MG63 (cell line): ENCODE measurements at regions not wholly inside any gene's neighbourhood (a gene's known extent, or its start where the extent isn't known, plus 50 kb on each side); places are given as distances from the start of the nearest gene placed in this dataset.

Source experiments
- DNase-seq: peaks from one replicate; pipeline ENCODE4 v3.0.0-alpha.2; 2020
- H3K27me3 ChIP-seq: fragments of 250-450 bp; sonication (Bioruptor Pico); 2 replicates; pipeline ENCODE4 v1.5.1; 2020; ENCODE audit warnings: mild to moderate bottlenecking, moderate library complexity
- H3K36me3 ChIP-seq: fragments of 250-450 bp; sonication (Bioruptor Pico); 2 replicates; pipeline ENCODE4 v1.5.1; 2020; ENCODE audit warnings: mild to moderate bottlenecking, moderate library complexity
- H3K4me3 ChIP-seq: fragments of 250-450 bp; sonication (Bioruptor Pico); 2 replicates; pipeline ENCODE4 v1.5.1; 2020; ENCODE audit warnings: mild to moderate bottlenecking, moderate library complexity
- H3K9me3 ChIP-seq: fragments of 250-450 bp; sonication (Bioruptor Pico); 2 replicates; pipeline ENCODE4 v1.5.1; 2020; ENCODE audit warnings: mild to moderate bottlenecking, moderate library complexity

DNA sequence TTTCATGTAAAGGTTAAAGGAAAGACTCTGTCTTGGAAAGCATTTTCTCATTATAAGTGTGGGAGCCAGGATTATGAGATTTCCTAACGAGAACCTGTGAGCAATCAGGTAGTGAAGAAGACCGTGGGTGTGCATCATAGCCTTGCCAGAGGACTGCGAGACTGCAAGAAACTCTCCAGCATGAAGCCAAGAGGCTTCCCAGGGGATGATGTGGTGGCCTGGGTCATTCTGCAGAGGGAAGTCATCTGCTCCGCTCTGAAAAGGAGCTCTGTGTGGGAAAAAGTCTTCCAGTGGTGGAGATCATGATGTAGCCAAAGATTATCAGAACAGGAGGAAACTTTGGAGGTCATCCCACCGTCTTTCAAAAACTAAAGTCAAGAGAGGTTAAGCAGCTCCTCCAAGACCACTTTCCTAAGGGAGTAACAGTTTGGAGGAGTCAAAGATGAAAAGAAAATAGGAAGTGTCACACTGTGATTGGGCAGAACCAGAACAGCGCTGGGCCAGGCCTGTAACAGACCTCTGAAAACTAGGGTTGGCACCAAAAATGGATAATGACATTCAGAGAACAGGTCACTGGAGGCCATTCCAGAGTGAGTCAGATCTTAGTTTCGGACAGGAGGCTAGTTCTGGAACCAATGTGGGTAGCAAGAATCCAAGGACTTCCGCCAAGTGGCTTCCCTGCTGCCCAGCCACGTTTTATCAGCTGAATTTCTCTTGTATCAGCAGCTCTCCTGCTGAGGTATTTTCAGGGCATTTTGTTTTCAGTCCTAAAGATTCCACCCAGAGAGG, 113.0 kb downstream of the LRATD1 start:
- Histone ChIP-seq H3K9me3 (no peaks in the 10 kb centered on the region), H3K4me3 (no peak overlapping the region), H3K27me3 (no peaks in the 10 kb centered on the region), H3K36me3 (no peaks in the 10 kb centered on the region)
- peak; percentile 42 for DNase-seq

DNA sequence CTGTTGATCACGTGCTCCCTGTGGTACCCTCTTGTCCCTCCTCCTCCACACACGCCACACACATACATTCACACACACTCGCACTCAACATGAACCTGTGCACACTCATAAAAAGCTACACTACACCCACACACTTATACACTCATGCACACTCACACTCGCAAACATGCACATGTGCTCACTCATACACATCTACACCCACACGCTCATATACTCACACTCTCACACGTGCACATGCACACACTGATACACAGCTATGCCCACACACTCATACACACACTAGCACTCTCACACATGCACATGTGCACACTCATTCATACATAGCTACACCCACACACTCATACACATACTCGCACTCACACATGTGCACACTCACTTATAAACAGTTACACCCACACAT, 113.6 kb downstream of the LRATD1 start:
- Histone ChIP-seq H3K36me3 (no peaks in the 10 kb centered on the region), H3K27me3 (no peaks in the 10 kb centered on the region), H3K9me3 (no peaks in the 10 kb centered on the region), H3K4me3 (no peak overlapping the region)
- no peak for DNase-seq

DNA sequence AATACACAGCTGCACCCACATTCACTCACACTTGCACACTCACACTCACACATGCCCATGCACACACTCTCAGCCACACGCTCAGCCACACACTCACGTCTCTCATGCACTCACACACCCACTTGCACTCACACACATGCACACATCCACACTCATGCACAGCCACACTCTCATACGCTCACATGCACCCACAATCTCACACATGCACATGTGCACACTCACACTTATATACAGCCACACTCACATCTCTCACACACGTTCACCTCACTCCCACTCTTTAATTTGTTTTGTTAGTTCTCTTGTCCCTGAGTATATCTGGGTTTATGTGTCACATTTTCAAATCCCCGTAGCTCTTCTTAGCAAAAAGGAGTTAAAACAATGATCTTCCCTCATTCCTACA, 114.9 kb downstream of the LRATD1 start:
- Histone ChIP-seq H3K36me3 (no peaks in the 10 kb centered on the region), H3K27me3 (no peaks in the 10 kb centered on the region), H3K9me3 (no peaks in the 10 kb centered on the region), H3K4me3 (no peak overlapping the region)
- no peak for DNase-seq

DNA sequence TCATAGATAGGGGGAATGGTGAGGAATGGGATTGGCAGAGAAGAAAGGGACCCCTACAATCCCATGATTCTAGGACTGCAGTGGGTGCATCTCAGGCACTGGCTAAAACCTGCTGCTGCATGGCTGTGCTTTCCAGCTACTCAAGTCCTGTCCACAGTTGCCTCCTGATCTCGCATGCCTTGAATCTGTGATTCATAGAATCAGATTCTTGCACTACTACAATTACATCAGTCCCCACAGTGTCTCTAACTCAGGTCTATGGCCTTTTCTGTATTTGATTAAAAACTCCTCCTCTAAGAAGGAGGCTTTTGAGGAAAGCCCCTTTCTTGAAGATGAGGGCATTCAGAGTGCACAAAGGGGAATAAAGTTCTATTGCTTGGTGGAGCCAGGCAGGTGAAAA, 117.4 kb downstream of the LRATD1 start:
- Histone ChIP-seq H3K9me3 (no peaks in the 10 kb centered on the region), H3K36me3 (no peaks in the 10 kb centered on the region), H3K27me3 (no peaks in the 10 kb centered on the region), H3K4me3 (no peak overlapping the region)
- DNase-seq, result no peak

DNA sequence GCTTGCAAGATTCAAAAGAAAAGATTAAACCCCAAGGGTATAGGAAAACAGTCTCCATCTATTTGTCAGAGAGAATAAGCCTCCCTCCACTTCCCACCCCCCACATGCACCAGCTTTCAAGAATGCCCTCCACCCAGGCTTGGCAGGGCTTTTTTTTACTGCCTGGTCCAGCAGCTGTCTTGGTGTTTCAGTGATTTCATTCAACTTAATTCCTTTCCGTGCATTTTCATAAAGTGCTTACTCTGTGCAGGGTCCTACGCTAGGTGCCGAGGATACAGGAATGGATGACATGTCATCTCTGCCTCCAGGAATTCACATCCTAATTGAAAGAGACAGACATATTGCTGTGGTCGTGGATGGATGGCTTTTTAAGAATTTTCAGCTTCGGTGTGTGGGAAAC, 117.9 kb downstream of the LRATD1 start:
- H3K9me3 ChIP-seq, result no peaks in the 10 kb centered on the region
- no peak for DNase-seq
- no peaks in the 10 kb centered on the region for H3K27me3 ChIP-seq
- no peaks in the 10 kb centered on the region for H3K36me3 ChIP-seq
- H3K4me3 ChIP-seq, result no peak overlapping the region

DNA sequence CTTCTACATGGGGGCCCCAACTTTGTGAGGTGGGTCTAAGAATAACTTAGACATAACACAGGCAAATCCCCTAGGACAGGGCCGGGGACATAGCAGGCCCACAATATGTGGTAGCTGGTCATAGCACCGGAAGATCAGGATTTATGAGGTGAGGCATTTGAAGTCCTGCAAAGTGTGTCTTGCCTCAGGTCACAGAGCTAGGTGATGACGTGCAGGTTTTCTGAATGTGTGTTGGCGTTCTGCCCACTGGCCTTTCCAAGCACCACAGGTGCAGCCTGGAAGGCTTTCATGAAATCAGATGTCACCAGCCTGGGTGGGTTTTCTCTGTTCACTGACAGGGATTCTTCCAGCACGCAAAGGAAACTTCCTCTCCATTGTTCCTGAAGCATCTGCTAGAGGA, 119.1 kb downstream of the LRATD1 start:
- Histone ChIP-seq H3K27me3 (no peaks in the 10 kb centered on the region), H3K4me3 (no peak overlapping the region), H3K36me3 (no peaks in the 10 kb centered on the region), H3K9me3 (no peaks in the 10 kb centered on the region)
- no peak for DNase-seq

DNA sequence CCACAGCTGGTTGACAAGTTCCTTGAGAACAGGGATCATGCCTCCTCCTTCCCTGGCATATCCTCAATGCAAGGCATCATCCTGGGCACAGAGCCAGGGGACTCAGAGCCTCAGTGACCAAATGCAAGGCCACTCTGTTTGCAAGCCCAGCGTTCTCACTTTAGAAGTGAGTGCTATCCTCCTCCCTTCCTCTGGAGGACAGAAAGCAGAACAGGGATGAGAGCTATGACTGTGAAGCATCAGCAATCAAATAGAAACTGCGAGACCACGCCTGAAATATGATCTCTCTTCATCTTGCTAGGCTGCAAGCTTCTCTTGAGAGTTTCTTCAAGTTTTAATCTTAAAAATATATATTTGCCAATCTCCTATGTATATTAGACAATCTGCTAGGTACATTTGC, 119.8 kb downstream of the LRATD1 start:
- no peaks in the 10 kb centered on the region for H3K36me3 ChIP-seq
- peak; percentile 11 for DNase-seq
- H3K9me3 ChIP-seq, result no peaks in the 10 kb centered on the region
- no peaks in the 10 kb centered on the region for H3K27me3 ChIP-seq
- no peak overlapping the region for H3K4me3 ChIP-seq

DNA sequence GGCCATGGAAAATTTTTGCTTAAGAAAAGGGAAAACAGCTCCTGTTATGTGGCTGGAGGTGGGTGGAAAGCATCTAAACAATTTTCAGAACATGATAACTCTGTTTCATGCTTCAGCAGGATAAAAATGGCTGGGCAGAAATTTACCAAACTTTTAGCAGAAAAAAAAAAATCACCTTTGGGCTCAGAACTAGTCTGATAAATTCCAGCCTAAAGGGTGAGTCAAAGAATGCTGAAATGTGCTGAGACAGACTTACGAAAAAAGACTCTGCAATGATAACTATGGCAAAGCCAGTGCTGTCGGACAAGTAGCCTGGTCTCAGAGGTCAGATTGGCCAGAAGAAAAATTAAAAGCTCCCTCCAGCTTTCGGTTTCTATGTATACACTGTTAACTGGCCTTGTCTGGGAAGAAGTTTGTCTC, 123.6 kb downstream of the LRATD1 start:
- H3K9me3 ChIP-seq, result no peaks in the 10 kb centered on the region
- H3K4me3 ChIP-seq, result no peak overlapping the region
- no peak for DNase-seq

DNA sequence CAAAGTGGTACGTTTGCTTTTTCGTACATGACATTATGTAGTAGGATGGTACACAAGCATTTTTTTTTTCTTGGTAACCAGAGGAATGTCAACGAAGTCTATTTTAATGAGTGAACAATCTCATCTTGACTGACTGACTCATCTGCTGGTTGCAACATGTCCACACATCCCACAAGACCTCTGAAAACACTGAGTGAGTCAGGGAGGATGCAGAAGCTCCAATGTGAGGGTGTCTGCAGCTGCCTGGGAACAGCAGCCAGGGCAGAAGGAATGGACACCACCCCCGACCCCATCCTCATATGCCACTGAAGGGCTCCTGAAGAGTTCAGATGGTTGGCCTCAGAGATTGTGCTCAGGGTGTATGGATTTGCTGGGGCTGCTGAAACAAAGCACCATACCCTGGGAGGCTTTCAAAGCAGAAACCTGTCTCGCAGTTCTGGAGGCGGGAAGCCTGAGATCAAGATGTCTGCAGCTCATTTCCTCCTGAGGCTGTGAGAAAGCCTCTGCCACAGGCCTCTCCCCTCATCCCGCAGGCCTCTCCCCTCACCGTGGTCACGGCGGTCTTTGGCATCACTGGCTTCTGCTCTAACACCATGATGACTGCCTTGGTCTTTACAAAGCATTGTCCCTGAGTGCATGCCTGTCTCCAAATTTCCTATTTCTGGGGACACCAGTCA, 124.6 kb downstream of the LRATD1 start:
- no peaks in the 10 kb centered on the region for H3K27me3 ChIP-seq
- H3K4me3 ChIP-seq, result no peak overlapping the region
- peak; percentile 74 for DNase-seq

More for the DNA sequence above, 123.6 kb downstream of the LRATD1 start:
- no peaks in the 10 kb centered on the region for H3K36me3 ChIP-seq
- no peaks in the 10 kb centered on the region for H3K27me3 ChIP-seq

DNA sequence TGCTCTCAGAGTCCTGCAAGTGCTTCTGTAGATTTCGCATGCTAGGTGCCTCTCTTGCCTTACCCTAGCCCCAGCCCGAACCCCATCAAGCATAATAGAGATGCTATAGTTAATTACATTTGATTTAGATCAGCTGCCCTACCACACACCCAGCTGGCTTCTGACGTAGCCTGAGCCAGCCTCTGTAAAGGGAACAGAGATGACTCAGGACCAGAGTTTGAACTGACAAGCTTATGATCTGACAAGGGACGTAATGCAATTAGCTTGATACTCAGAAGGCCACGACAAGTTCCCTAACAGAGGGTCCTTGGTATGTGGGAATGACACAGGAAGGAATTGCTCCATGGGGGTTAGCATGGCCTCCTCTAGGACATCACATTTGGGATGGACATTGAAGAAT, 126.6 kb downstream of the LRATD1 start:
- H3K9me3 ChIP-seq, result no peaks in the 10 kb centered on the region
- no peak overlapping the region for H3K4me3 ChIP-seq
- no peak for DNase-seq
- H3K27me3 ChIP-seq, result no peaks in the 10 kb centered on the region
- no peaks in the 10 kb centered on the region for H3K36me3 ChIP-seq

More for the DNA sequence above, 124.6 kb downstream of the LRATD1 start:
- H3K36me3 ChIP-seq, result no peaks in the 10 kb centered on the region
- no peaks in the 10 kb centered on the region for H3K9me3 ChIP-seq

DNA sequence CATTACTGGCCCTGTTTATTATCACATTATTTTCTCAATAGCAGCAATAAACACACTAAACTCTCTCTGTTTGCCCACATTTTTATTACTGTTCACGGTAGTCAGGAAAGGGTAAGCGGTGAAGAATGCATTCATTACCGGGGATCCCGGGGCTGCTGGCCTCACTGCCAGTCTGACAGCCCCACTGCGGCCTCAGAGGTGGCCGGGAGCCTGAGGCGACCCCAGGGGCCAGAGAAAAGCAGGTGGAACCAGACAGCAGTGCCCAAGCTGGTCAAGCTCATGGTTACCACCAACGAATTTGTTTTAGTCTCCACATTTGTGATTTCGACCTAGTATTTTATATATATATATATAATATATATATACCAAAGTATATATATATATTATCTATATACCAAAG, 127.7 kb downstream of the LRATD1 start:
- DNase-seq, result no peak
- Histone ChIP-seq H3K27me3 (no peaks in the 10 kb centered on the region), H3K9me3 (no peaks in the 10 kb centered on the region), H3K36me3 (no peaks in the 10 kb centered on the region), H3K4me3 (no peak overlapping the region)

DNA sequence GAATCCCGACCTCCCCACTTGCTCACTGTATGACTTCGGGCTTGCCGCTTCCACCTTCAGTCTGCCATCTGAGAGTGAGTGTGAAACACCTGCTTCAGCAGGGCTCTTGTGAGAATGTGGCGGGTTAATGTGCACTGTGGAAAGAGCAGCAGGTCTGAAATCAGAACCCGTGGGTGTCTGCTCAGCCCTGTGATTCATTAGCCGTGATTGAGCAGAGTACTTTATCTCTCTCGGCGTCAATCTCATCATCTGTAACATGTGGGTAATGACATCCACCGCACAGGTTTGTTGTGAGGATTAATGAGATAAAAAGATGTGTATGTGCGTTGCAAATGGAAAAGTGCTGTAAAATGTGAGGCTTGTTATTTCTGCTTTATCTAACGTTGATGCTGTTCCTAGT, 128.6 kb downstream of the LRATD1 start:
- Histone ChIP-seq H3K27me3 (no peaks in the 10 kb centered on the region), H3K36me3 (no peaks in the 10 kb centered on the region), H3K9me3 (no peaks in the 10 kb centered on the region), H3K4me3 (no peak overlapping the region)
- DNase-seq, result no peak

DNA sequence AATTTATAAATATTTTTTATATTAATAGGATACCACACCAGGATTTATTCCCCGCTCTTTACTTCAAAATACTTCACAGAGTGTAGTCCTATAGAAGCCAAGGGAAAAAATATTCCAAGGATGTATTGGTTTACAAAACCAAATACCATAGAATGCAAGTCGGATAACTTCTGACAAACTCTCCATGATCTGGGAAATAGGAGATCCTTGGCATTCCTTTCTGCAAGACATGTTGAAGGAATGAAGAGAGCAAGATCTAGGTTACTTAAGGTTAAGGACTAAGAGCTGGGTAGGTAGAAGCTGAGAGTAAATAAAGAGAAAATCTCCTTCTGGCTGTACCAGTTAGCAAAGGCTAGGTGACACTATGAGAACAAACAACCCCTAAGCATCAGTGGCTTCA, 141.2 kb downstream of the LRATD1 start:
- Histone ChIP-seq H3K36me3 (no peaks in the 10 kb centered on the region), H3K4me3 (no peak overlapping the region), H3K27me3 (no peaks in the 10 kb centered on the region), H3K9me3 (no peaks in the 10 kb centered on the region)
- no peak for DNase-seq

DNA sequence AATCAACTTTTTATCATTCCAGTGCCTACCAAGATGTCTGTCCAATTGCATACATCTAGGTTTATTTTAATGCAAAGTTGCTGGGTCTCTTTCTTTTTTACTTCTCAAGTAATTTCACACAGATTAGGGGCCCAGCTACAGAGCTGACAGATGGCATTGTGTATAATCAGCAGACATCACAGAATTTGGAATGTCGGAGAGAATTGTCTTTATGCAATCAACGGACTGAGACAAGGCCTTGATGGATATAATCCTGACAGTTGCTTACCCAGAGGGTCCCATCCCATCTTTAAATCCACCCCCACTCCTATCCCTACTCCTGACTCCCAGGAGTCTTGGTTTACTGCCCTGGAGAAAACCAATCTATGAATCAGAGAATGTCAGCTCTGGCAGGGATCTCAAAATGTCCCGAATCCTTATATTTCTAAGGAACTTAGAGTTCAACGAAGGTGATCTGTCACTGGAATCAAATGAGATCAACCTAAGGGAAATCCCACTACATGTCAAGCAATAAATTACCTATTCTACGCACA, 142.0 kb downstream of the LRATD1 start:
- H3K36me3 ChIP-seq, result no peaks in the 10 kb centered on the region
- DNase-seq, result no peak
- no peaks in the 10 kb centered on the region for H3K27me3 ChIP-seq
- H3K4me3 ChIP-seq, result no peak overlapping the region
- H3K9me3 ChIP-seq, result no peaks in the 10 kb centered on the region

DNA sequence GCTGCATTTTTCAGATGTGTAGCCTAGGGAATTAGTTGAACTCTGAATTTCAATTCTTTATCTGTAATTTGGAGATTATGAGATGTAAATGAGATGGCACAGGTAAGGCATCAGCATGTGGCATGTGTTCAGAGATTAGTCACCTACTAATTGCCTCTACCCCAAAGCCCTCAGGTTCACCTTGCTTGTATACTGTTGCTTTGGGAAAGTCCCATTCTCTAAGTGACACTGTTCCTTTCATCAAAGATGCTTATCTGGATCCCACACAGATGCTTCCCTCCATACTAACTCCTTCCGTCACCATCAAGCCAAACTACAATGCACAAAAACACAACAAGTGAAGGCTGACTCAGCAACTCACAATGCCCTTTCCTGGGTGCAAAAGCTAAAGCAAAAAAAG, 143.7 kb downstream of the LRATD1 start:
- Histone ChIP-seq H3K9me3 (no peaks in the 10 kb centered on the region), H3K27me3 (no peaks in the 10 kb centered on the region), H3K36me3 (no peaks in the 10 kb centered on the region), H3K4me3 (no peak overlapping the region)
- DNase-seq, result no peak

DNA sequence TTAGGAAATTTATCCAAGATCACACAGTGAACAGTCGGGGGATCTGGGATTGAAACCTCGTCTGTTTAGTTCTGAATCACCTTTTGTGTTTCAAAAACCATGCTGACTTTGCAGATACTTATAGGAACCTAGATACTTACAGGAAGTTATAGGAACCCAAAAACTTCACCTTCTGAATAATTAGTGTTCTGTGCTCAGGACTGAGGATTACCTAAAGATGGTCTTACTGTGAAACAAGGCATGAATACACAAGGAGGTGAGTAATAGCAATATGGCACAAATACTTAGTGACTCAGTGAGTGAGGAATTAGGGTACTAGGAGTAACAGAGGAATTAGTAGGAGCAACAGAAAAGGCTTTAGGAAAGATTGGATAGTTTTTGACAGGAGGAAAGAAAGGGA, 145.5 kb downstream of the LRATD1 start:
- no peak overlapping the region for H3K4me3 ChIP-seq
- H3K9me3 ChIP-seq, result no peaks in the 10 kb centered on the region
- H3K27me3 ChIP-seq, result no peaks in the 10 kb centered on the region
- H3K36me3 ChIP-seq, result no peaks in the 10 kb centered on the region
- DNase-seq, result no peak

DNA sequence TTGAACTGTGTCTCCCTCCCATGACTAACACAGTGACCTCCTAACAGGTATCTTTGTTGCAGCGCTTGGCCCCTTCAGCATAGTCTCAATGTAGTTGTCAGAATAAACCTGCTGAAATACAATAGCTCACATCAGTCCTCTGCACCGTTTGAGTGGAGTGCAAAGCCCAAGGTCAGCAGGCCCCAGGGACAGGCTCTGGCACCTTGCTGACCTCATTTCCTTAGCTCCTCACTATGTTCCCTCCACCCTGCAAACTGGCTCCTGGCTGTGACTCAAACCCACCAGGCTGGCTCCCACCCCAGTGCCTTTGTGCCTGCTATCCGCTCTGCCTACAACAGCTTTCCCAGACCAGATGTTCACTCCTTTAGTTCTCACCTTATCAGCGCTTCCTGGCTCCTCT, 146.7 kb downstream of the LRATD1 start:
- DNase-seq, result no peak
- no peaks in the 10 kb centered on the region for H3K36me3 ChIP-seq
- H3K27me3 ChIP-seq, result no peaks in the 10 kb centered on the region
- H3K9me3 ChIP-seq, result no peaks in the 10 kb centered on the region
- no peak overlapping the region for H3K4me3 ChIP-seq

DNA sequence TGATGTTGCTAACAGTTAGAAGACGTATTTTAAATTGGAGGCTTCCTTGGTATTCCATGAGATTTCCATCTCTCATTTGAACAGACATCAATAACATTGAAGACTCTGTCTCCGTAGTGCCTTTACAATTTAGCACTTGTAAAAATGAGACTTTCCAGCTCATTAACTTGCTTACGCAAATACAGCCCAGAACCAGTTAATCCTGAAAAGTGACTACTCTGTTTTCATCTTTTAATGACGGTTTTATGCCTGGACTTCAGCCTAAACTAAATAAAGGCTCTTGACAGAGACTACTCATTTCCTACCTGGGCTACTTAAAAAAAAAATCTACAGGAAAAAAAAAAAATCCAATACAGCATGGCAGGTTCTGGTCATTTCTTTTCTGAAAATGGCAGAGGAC, 148.6 kb downstream of the LRATD1 start:
- H3K36me3 ChIP-seq, result no peaks in the 10 kb centered on the region
- no peak for DNase-seq
- H3K27me3 ChIP-seq, result no peaks in the 10 kb centered on the region

More for the DNA sequence above, 148.6 kb downstream of the LRATD1 start:
- no peak overlapping the region for H3K4me3 ChIP-seq
- no peaks in the 10 kb centered on the region for H3K9me3 ChIP-seq
